ENCODE measurements at regions not wholly inside any gene's neighbourhood (a gene's known extent, or its start where the extent isn't known, plus 50 kb on each side); places are given as distances from the start of the nearest gene placed in this dataset.

DNA sequence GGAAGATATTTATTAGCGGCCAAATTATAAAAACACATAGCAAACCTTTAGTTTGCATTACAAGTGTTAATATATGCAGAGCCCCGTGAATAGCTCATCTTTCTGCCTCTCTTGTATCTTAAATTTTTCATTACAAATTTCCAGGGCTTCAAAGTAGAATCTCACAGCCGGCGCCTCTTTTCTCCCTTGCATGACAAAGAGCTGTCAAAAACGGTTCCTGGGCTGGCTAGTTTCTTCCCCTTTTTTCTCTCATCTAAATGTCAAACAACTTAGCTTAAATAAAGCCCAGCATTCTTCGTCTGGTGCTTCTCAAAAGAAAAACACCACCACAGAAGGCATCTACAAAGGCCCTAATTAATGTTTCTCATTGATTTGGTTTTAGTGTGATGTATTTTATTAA, 253.0 kb downstream of the INSC start:
- no peak overlapping the region for H3K9ac ChIP-seq (ENCODE audit: insufficient read length)
- H3K4me3 ChIP-seq = no peak overlapping the region
- no peaks in the 10 kb centered on the region for H3K9me3 ChIP-seq (ENCODE audit: low read depth, low read length)
- no peaks in the 10 kb centered on the region for H3K36me3 ChIP-seq (ENCODE audit: insufficient read depth, low read length)
- H3K27ac ChIP-seq = no peak overlapping the region
- no peak for DNase-seq (ENCODE audit: low read depth, low spot score)
- TF ChIP-seq POLR2AphosphoS5 (IDR thresholded peaks at IDR 0.05; ENCODE audit: borderline replicate concordance, low read depth, low read length) = no peak
- TF ChIP-seq FOXP2 (optimal IDR thresholded peaks at IDR 0.05; ENCODE audit: control extremely low read depth, extremely low read length, insufficient read depth) = no peak
- no peak for TF ChIP-seq EZH2 (IDR thresholded peaks at IDR 0.05)

DNA sequence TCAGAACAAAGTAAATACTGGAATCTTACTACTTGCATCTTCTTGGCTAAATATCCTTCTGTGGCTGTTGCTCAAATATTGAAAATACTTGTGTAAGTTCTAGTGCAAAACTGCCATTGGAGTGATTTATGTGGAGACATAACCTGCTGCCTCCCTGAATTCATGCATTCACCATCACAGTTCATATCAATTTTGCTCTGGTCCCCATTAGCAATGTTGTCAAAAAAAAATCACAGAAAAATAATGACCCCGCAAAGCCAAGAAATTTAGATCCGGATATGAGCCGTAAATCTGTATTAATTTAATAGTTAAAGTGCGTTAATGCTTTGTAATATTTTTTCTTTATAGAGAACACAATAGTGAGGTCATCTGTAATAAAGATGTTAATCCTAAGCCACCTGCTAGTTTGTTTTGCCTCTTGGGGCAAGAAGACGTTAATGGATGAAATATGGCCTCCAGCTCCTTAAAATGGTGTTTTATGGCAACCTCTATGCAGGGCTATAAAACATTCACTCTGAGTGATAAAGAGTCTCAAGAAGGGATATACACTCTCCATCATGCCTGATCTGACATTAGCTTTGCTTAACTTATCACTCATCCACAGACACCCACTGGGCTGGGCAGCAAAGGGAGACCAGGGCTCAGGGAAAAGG, 255.9 kb downstream of the INSC start:
- TF ChIP-seq FOXP2 (optimal IDR thresholded peaks at IDR 0.05; ENCODE audit: control extremely low read depth, extremely low read length, insufficient read depth) (no peak), POLR2AphosphoS5 (IDR thresholded peaks at IDR 0.05; ENCODE audit: borderline replicate concordance, low read depth, low read length) (no peak), EZH2 (IDR thresholded peaks at IDR 0.05) (no peak)
- Histone ChIP-seq H3K9ac (ENCODE audit: insufficient read length) (no peak overlapping the region), H3K36me3 (ENCODE audit: insufficient read depth, low read length) (no peaks in the 10 kb centered on the region), H3K4me3 (no peak overlapping the region), H3K27ac (no peak overlapping the region), H3K9me3 (ENCODE audit: low read depth, low read length) (no peaks in the 10 kb centered on the region)
- no peak for DNase-seq (ENCODE audit: low read depth, low spot score)

DNA sequence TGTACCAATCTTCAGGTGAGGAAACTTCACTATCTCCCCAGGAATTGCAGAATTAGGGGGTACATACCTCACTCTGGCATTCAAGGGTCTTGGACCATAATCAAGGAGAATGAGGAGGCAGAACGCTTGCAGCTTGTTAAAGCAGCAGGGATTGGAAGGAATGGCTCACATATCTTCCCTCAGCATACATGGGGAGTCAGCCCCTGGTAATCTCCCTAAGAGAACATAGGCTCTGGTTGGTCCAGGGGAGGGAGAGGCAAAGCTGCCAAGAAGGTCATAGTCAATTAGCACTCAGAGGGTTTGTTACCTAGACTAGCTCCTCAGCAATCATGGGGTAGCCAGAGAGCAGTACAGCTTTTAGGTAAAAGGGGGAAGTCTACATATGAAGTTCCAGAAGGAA, 256.8 kb downstream of the INSC start:
- Histone ChIP-seq H3K36me3 (ENCODE audit: insufficient read depth, low read length) (no peaks in the 10 kb centered on the region), H3K9ac (ENCODE audit: insufficient read length) (no peak overlapping the region), H3K4me3 (no peak overlapping the region), H3K9me3 (ENCODE audit: low read depth, low read length) (no peaks in the 10 kb centered on the region), H3K27ac (no peak overlapping the region)
- no peak for TF ChIP-seq EZH2 (IDR thresholded peaks at IDR 0.05)
- TF ChIP-seq POLR2AphosphoS5 (IDR thresholded peaks at IDR 0.05; ENCODE audit: borderline replicate concordance, low read depth, low read length) = no peak
- TF ChIP-seq FOXP2 (optimal IDR thresholded peaks at IDR 0.05; ENCODE audit: control extremely low read depth, extremely low read length, insufficient read depth) = no peak
- no peak for DNase-seq (ENCODE audit: low read depth, low spot score)

GRCh38 chr11:15374418-15374817, 259.7 kb downstream of the INSC start:
- H3K9me3 ChIP-seq (ENCODE audit: low read depth, low read length) = no peaks in the 10 kb centered on the region
- H3K4me3 ChIP-seq = no peak overlapping the region
- no peak for DNase-seq (ENCODE audit: low read depth, low spot score)
- H3K36me3 ChIP-seq (ENCODE audit: insufficient read depth, low read length) = no peaks in the 10 kb centered on the region
- H3K9ac ChIP-seq (ENCODE audit: insufficient read length) = no peak overlapping the region
- TF ChIP-seq EZH2 (IDR thresholded peaks at IDR 0.05) = no peak
- no peak for TF ChIP-seq FOXP2 (optimal IDR thresholded peaks at IDR 0.05; ENCODE audit: control extremely low read depth, extremely low read length, insufficient read depth)
- TF ChIP-seq POLR2AphosphoS5 (IDR thresholded peaks at IDR 0.05; ENCODE audit: borderline replicate concordance, low read depth, low read length) = no peak
- H3K27ac ChIP-seq = no peak overlapping the region

DNA sequence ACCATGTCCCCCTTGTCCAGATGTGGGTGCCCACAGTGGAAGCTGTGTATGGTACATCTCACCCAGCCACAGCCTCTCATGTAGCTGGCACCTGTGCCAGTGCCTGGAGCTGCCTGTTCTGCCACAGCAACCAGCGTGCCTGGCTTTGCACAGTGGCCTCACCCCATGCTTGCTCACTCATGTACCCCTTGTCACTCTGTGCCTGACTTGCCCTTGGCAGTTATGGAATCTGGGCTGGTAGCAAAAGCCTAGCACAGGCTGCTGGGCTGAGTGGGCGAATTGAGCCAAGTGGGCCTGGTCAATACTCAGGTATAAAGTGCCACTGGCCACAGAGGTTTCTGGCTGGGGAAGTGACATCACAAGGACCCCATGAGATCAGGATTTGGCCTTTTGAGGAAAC, 264.2 kb downstream of the INSC start:
- H3K9ac ChIP-seq (ENCODE audit: insufficient read length) = no peak overlapping the region
- DNase-seq (ENCODE audit: low read depth, low spot score) = no peak
- no peak overlapping the region for H3K4me3 ChIP-seq
- no peak overlapping the region for H3K27ac ChIP-seq
- H3K36me3 ChIP-seq (ENCODE audit: insufficient read depth, low read length) = no peaks in the 10 kb centered on the region
- no peaks in the 10 kb centered on the region for H3K9me3 ChIP-seq (ENCODE audit: low read depth, low read length)
- TF ChIP-seq FOXP2 (optimal IDR thresholded peaks at IDR 0.05; ENCODE audit: control extremely low read depth, extremely low read length, insufficient read depth) (no peak), EZH2 (IDR thresholded peaks at IDR 0.05) (no peak), POLR2AphosphoS5 (IDR thresholded peaks at IDR 0.05; ENCODE audit: borderline replicate concordance, low read depth, low read length) (no peak)

DNA sequence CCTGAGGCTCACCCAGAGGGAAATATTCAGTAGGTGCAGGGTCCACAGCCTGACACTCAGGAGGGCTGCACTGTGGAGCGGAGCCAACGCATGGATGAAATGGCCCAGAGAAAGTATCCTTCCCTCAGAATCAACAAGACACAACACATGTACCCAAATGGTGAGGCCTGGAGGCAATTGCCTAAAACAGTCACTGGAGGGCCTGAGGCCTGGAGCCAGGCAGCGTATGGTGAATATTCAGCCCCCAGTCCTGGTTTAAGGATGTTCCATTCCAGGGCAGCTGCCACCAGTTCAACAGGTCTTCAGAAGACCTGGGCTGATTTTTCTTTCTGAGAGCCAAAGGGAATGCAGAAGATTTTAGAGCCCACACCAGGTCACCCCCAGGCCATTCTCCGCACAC, 264.8 kb downstream of the INSC start:
- no peaks in the 10 kb centered on the region for H3K9me3 ChIP-seq (ENCODE audit: low read depth, low read length)
- H3K4me3 ChIP-seq = no peak overlapping the region
- no peak overlapping the region for H3K9ac ChIP-seq (ENCODE audit: insufficient read length)
- no peak for DNase-seq (ENCODE audit: low read depth, low spot score)
- no peak for TF ChIP-seq EZH2 (IDR thresholded peaks at IDR 0.05)
- TF ChIP-seq FOXP2 (optimal IDR thresholded peaks at IDR 0.05; ENCODE audit: control extremely low read depth, extremely low read length, insufficient read depth) = no peak
- TF ChIP-seq POLR2AphosphoS5 (IDR thresholded peaks at IDR 0.05; ENCODE audit: borderline replicate concordance, low read depth, low read length) = no peak
- no peaks in the 10 kb centered on the region for H3K36me3 ChIP-seq (ENCODE audit: insufficient read depth, low read length)
- H3K27ac ChIP-seq = no peak overlapping the region

DNA sequence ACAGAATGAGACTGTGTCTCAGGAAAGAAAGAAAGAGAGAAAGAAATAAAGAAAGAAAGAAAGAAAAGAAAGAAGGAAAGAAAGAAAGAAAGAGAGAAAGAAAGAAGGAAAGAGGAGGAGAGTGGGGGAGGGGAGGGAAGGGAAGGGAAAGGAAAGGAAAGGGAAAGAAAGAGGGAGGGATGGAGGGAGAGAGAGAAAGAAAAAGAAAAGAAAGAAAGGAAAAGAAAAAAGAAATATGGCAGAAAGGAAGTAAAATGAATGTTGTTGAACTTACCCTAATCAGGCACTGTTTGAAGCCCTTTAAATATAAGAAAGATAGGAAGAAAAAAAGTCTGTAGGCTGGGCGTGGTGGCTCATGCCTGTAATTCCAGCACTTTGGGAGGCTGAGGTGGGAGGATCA, 276.1 kb downstream of the INSC start:
- Histone ChIP-seq H3K27ac (no peak overlapping the region), H3K4me3 (no peak overlapping the region), H3K36me3 (ENCODE audit: insufficient read depth, low read length) (no peaks in the 10 kb centered on the region), H3K9ac (ENCODE audit: insufficient read length) (no peak overlapping the region), H3K9me3 (ENCODE audit: low read depth, low read length) (no peaks in the 10 kb centered on the region)
- no peak for DNase-seq (ENCODE audit: low read depth, low spot score)
- no peak for TF ChIP-seq POLR2AphosphoS5 (IDR thresholded peaks at IDR 0.05; ENCODE audit: borderline replicate concordance, low read depth, low read length)
- no peak for TF ChIP-seq EZH2 (IDR thresholded peaks at IDR 0.05)
- TF ChIP-seq FOXP2 (optimal IDR thresholded peaks at IDR 0.05; ENCODE audit: control extremely low read depth, extremely low read length, insufficient read depth) = no peak

- no peak overlapping the region for H3K4me3 ChIP-seq
- no peak overlapping the region for H3K9ac ChIP-seq (ENCODE audit: insufficient read length)
- H3K36me3 ChIP-seq (ENCODE audit: insufficient read depth, low read length) = no peaks in the 10 kb centered on the region
- TF ChIP-seq EZH2 (IDR thresholded peaks at IDR 0.05) (no peak), FOXP2 (optimal IDR thresholded peaks at IDR 0.05; ENCODE audit: control extremely low read depth, extremely low read length, insufficient read depth) (no peak), POLR2AphosphoS5 (IDR thresholded peaks at IDR 0.05; ENCODE audit: borderline replicate concordance, low read depth, low read length) (no peak)
- no peaks in the 10 kb centered on the region for H3K9me3 ChIP-seq (ENCODE audit: low read depth, low read length)
- no peak overlapping the region for H3K27ac ChIP-seq
- no peak for DNase-seq (ENCODE audit: low read depth, low spot score)
Observed at GRCh38 chr11:15396778-15397177, 282.1 kb downstream of the INSC start.

- no peaks in the 10 kb centered on the region for H3K9me3 ChIP-seq (ENCODE audit: low read depth, low read length)
- no peak for DNase-seq (ENCODE audit: low read depth, low spot score)
- H3K27ac ChIP-seq = no peak overlapping the region
- no peaks in the 10 kb centered on the region for H3K36me3 ChIP-seq (ENCODE audit: insufficient read depth, low read length)
- TF ChIP-seq POLR2AphosphoS5 (IDR thresholded peaks at IDR 0.05; ENCODE audit: borderline replicate concordance, low read depth, low read length) = no peak
- no peak for TF ChIP-seq EZH2 (IDR thresholded peaks at IDR 0.05)
- no peak for TF ChIP-seq FOXP2 (optimal IDR thresholded peaks at IDR 0.05; ENCODE audit: control extremely low read depth, extremely low read length, insufficient read depth)
- H3K9ac ChIP-seq (ENCODE audit: insufficient read length) = no peak overlapping the region
- no peak overlapping the region for H3K4me3 ChIP-seq
Observed at GRCh38 chr11:15406851-15407351, 292.2 kb downstream of the INSC start.

All from SK-N-MC (cell line).